Inferior parietal cortex (tissue), 1 donor: ENCODE measurements at regions not wholly inside any gene's neighbourhood (a gene's known extent, or its start where the extent isn't known, plus 50 kb on each side); places are given as distances from the start of the nearest gene placed in this dataset.

Experiments
- DNase-seq: peaks from one replicate; pipeline ENCODE4 v3.0.0-alpha.2; 2016; ENCODE audit errors: extremely low spot score

DNA sequence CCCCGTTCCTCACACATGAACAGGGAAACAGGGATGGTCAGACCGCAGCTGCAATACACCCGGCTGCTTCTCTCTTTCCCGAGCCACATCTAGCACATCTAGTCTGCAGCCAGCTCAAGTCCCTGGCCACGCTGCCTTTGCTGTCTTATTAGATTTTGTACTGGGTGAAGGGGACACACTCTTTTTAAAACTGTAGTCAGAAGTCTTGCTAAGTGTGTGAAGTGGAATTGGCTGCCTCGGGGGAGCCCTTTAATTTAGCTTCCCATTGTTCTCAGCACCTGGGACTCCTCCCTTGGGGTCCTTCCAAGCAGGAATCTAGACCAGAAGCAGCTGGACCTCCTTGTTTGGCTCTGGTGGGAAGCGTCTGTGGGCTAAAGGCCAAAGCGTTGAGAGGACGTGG is 420.0 kb downstream of the CTTN start:
- no peak for DNase-seq

- DNase-seq = no peak
Observed at GRCh38 chr11:70819022-70819421, 420.7 kb downstream of the CTTN start.

DNA sequence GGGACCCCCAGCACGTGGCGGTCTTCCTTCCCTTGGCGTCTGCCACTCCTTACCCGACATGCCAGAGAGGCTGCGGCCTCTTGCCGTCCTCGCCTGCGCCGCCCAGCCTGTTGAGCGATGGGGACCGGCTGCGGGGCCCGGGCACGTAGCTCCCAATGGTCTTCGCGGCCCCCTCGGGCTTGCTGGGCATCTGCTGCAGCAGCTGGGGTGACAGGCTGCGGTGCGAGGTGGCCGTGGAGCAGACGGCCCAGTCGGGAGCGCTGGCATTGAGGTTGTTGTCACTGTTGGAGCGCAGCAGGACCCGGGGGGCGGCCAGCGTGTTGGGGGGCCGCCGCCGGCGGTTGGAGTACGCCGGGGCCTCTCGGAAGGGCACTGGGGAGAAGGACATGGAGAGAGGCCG is 422.0 kb downstream of the CTTN start:
- no peak for DNase-seq

GRCh38 chr11:70820712-70821111 is 422.4 kb downstream of the CTTN start:
- no peak for DNase-seq

GRCh38 chr11:70823771-70824170 is 425.4 kb downstream of the CTTN start:
- DNase-seq = no peak

- no peak for DNase-seq
Observed at GRCh38 chr11:70824605-70825245, 426.4 kb downstream of the CTTN start.

- DNase-seq = peak; percentile 53
Observed at GRCh38 chr11:70825893-70826540, 426.4 kb downstream of the SHANK2 start.

DNA sequence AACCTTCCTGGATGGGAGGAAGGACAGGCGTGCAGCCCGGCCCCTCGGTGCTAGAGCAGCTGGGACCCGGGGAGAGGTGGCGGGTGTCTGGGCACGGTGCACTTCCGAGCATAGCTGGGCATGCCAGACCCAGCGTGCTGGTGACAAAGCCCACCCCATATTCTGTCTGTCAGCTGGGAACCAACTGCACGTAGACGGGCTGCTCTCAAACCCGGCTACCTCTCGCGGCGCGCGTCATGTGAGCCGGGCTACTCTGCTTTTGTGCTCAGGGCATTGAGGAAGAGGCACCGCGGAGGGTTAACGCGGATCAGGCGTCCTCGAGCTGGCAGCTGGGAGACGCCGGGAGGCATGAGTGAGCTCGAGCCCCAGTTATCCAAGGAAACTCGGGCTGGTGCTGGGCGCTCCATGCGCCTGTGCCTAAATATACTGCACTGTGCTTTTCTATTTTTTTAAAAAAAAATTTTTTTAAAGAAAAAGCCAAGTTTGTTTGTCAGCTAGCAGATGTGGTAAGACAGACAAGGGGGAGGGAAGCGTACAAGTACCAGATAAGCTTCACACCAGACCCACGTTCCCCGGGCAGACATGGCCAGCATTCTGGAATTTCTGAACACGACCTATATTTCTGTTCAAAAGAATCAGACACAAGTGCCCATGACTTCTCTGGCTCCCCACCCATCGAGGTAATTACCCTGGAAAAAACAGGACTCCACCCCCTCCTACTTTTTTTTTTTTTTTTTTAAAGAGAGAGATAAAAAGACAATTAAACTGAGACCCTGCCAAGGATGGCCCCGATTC is 425.6 kb downstream of the SHANK2 start:
- DNase-seq = peak; percentile 46

DNA sequence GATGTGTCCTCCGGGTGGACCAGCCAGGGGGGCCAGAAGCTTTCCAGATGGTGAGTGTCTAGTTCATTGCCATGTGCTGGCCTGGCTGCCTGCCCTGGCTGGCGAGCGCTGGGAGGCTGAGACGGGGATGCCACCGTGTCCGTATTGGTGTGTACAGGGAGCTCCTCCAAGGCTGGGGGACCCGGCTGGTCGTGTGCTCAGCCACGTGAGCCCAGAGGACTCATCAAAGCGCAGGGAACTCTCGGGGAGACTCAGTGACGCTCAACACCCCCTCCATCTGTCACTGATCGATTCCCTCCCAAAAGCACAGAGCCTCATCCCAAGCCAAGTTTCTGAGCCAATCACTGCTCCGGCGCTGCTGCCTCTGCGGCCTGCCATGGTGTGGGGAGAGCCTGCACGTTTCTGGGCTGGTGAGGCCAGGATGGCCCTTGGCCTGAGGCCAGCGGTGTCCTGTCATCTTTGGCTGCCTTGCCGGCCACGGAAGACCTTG is 423.7 kb downstream of the SHANK2 start:
- peak; percentile 5 for DNase-seq

GRCh38 chr11:70829134-70829885 is 423.1 kb downstream of the SHANK2 start:
- no peak for DNase-seq

- no peak for DNase-seq
Observed at GRCh38 chr11:70829886-70830272, 422.5 kb downstream of the SHANK2 start.

- no peak for DNase-seq
Observed at GRCh38 chr11:70833011-70833410, 419.4 kb downstream of the SHANK2 start.

DNA sequence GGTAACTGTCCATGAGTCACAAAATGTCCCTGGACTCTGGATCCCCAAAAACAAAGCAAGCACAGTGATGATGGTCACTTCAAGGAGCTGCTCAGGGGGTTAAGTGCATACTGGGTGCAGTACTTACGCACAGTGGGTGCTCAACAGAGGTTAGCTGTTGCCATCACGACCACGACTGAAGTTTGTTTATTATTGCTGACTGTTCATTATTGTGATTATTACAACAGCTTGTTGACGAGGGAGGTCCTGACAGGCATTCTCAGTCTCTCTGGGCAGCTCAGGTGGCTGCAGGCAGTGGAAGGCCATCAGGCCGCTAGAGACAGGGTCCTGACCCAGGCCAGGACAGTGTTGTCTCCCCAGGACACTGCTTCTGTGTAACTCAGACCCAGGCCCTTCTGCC is 418.8 kb downstream of the SHANK2 start:
- no peak for DNase-seq

- no peak for DNase-seq
Observed at GRCh38 chr11:70834277-70834940, 418.0 kb downstream of the SHANK2 start.

- DNase-seq = no peak
Observed at GRCh38 chr11:70834984-70835560, 417.3 kb downstream of the SHANK2 start.

DNA sequence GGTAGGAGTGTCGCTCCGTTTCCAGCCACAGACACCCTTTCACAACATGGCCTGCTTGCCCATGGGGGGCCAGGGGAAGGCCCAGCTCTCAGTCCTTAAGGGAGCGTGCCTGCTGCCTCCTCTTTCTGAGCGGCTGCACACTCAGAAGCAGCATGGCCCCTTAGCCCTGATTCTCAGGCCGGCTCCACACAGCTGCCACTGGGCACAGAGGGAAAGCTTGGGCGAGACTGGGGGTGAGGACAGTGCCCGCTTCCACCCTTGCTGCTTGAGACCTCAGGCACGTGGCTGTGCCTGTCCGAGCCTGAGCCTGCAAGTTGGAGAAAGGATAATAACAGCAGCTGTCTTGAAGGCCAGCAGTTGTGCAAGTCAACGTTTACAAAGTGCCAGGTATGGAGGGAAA is 416.3 kb downstream of the SHANK2 start:
- DNase-seq = no peak

DNA sequence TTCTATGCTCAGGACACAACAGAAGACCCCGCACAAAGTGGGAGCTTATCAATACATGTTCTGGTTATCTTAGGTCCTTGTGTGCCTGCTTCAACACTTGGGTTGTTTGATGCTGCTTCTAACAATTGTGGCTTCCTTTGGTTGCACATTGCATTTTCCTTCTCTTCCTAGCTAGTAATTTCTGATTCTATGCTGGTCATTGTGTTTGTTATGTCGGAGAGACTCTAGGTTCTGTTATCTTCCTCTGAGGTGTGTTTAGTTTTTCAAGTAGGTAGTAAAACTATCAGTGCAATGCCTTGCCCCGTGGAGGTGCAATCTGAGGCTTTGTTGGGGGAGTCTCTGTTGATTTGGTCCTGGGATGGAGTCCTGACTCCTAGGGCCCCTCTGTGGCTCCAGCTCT is 414.2 kb downstream of the SHANK2 start:
- no peak for DNase-seq

DNA sequence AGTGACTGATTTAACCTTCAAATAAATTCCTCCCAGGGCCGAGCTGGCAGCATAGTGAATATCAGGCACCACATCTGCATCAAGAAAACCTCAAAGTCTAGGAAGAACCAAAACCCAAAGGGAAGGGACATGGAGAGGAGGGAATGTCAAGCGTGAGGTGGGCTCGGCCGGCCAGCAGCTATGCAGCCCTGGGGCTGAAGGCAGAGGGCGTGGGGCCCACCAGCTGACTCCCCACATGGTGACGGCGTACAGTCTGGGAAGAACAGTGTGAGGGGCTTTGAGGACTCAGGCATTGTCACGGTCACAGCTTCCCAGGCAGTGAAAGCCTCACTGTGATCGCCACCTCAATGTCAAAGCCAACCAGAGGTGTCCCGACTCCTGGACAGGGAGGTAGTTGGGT is 412.5 kb downstream of the SHANK2 start:
- DNase-seq = no peak

DNA sequence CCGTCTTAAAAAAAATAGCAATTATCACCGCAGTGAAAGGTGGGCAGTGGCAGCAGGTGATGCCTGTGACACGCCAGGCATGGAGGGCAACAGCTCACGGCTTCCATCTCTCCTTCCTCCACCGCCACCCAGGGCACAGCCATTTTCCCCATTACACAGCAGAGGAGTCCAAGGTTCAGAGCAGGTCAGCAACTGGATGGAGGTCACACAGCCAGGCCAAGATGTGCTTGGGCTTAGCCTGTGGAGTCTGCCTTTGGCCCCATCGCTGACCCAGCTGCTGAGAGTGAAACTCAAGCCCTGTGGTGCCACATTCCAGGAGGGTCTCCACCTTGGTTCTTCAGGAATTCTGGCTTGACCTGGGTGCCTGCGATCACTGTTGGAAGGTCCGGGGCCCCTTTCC is 411.1 kb downstream of the SHANK2 start:
- no peak for DNase-seq

DNA sequence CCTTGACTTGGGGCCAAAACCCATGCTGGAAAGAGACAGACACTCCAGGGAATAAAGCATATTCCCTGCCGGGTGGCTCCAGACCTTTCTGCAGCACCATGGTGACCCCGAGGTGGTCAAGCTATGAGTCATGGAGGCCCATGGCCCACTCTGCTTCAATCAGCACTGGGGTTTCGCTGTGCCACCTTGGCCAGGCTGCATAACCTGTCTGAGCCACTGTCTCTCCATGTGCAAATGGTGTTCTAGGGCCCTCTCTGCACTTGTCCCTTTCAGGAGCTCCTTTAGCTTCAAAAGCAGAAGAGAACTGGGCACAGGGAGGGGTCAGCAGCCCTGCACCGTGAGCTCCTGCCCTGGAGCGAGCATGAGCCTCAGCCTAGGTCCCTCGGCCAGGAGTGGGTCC is 410.1 kb downstream of the SHANK2 start:
- DNase-seq = no peak

DNA sequence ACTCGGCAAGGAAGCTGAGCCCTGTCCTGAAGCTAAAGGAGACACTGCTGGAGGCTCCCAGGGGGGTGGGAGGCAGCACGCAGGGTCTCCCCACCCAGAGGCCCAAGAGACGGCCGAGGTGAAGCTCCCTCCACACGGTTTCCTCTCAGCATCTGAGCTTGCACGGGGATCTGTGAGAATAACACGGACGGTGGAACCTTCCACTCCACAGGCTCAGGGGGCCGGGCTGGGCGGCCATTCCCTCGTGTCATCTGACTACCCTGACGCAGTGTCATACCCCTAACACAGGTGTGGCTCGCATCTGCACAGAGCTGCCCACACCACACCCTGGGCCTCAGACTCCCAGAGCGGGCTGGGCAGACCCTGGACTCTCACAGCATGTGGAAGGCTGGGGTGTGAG is 409.7 kb downstream of the SHANK2 start:
- DNase-seq = no peak
